Astrocyte of the spinal cord (primary cell): ENCODE measurements at regions not wholly inside any gene's neighbourhood (a gene's known extent, or its start where the extent isn't known, plus 50 kb on each side); places are given as distances from the start of the nearest gene placed in this dataset.

ENCODE experiments used
- DNase-seq: peaks from one replicate; pipeline ENCODE4 v3.0.0; 2011; ENCODE audit warnings: low read depth, low spot score
- H3K4me3 ChIP-seq: 2 replicates; pipeline ENCODE4 v1.5.1; 2011; ENCODE audit warnings: low read depth, mild to moderate bottlenecking, low read length, moderate library complexity
- CTCF ChIP-seq: IDR thresholded peaks from 2 replicates; pipeline ENCODE4 v1.5.1; 2012; ENCODE audit warnings: low read depth, mild to moderate bottlenecking, low read length, inconsistent platforms
- in situ Hi-C: cut with HindIII; loops from 2 replicates; pipeline ENCODE4 v1.10.0; 2017; ENCODE audit warnings: low sequenced_read_pairs

GRCh38 chr3:31065765-31066164, 171.3 kb upstream of the GADL1 start:
- TF ChIP-seq CTCF: no peak
- peak; percentile 24 for DNase-seq
- in situ Hi-C loops: no loop called here
- no peak overlapping the region for H3K4me3 ChIP-seq

- in situ Hi-C loops: no loop called here
- no peak for TF ChIP-seq CTCF
- H3K4me3 ChIP-seq: no peak overlapping the region
- peak; percentile 97 for DNase-seq
Measured at GRCh38 chr3:31067004-31067403, 172.5 kb upstream of the GADL1 start.

- TF ChIP-seq CTCF: no peak
- no peak overlapping the region for H3K4me3 ChIP-seq
- in situ Hi-C loops: no loop called here
- no peak for DNase-seq
Measured at GRCh38 chr3:31075471-31075870, 181.0 kb upstream of the GADL1 start.

GRCh38 chr3:31075876-31076275, 181.4 kb upstream of the GADL1 start:
- in situ Hi-C loops: no loop called here
- no peak for TF ChIP-seq CTCF
- no peak for DNase-seq
- H3K4me3 ChIP-seq: no peak overlapping the region

GRCh38 chr3:31077021-31077601, 182.7 kb upstream of the GADL1 start:
- DNase-seq: peak; percentile 93
- in situ Hi-C loops: no loop called here
- no peak overlapping the region for H3K4me3 ChIP-seq
- TF ChIP-seq CTCF: no peak

GRCh38 chr3:31077826-31078225, 183.4 kb upstream of the GADL1 start:
- H3K4me3 ChIP-seq: no peak overlapping the region
- no peak for TF ChIP-seq CTCF
- peak; percentile 30 for DNase-seq
- in situ Hi-C loops: no loop called here

- H3K4me3 ChIP-seq: no peak overlapping the region
- no peak for TF ChIP-seq CTCF
- in situ Hi-C loops: no loop called here
- DNase-seq: no peak
Measured at GRCh38 chr3:31079689-31080088, 185.2 kb upstream of the GADL1 start.
